GM21825 (cell line): ENCODE measurements at regions not wholly inside any gene's neighbourhood (a gene's known extent, or its start where the extent isn't known, plus 50 kb on each side); places are given as distances from the start of the nearest gene placed in this dataset.
"Not testable (repeated sequence)": the region's sequence is repeated elsewhere in the genome, so short reads cannot be mapped to it uniquely, and the experiment has no call there.

Experiments used
- ATAC-seq: cut with Tn5 transposase; IDR thresholded peaks from one replicate; pipeline ENCODE4 v1.9.1; 2021; ENCODE audit warnings: mild to moderate bottlenecking, moderate library complexity; ENCODE audit not compliant: unreplicated experiment

GRCh38 chr13:46498650-46499049 lies 54.3 kb upstream of the LRCH1 start:
- no peak for ATAC-seq

- no peak for ATAC-seq
Measured at GRCh38 chr13:46496086-46496485, 56.9 kb upstream of the LRCH1 start.

GRCh38 chr13:46495651-46496050 lies 57.3 kb upstream of the LRCH1 start:
- no peak for ATAC-seq

- ATAC-seq: no peak
Measured at GRCh38 chr13:46495066-46495465, 57.9 kb upstream of the LRCH1 start.

- no peak for ATAC-seq
Measured at GRCh38 chr13:46492946-46493345, 60.0 kb upstream of the LRCH1 start.

GRCh38 chr13:46491641-46492040 lies 61.3 kb upstream of the LRCH1 start:
- ATAC-seq: no peak

- not testable (repeated sequence) for ATAC-seq
Measured at GRCh38 chr13:46490713-46491112, 62.3 kb upstream of the LRCH1 start.

GRCh38 chr13:46490129-46490528 lies 62.8 kb upstream of the LRCH1 start:
- ATAC-seq: no peak

GRCh38 chr13:46489586-46490023 lies 63.4 kb upstream of the LRCH1 start:
- no peak for ATAC-seq

- no peak for ATAC-seq
Measured at GRCh38 chr13:46487748-46488147, 65.2 kb upstream of the LRCH1 start.

GRCh38 chr13:46486270-46486669 lies 66.7 kb upstream of the LRCH1 start:
- ATAC-seq: no peak

- ATAC-seq: no peak
Measured at GRCh38 chr13:46484561-46484960, 68.4 kb upstream of the LRCH1 start.

- ATAC-seq: no peak
Measured at GRCh38 chr13:46481166-46481565, 71.8 kb upstream of the LRCH1 start.

GRCh38 chr13:46480131-46480530 lies 72.8 kb upstream of the LRCH1 start:
- no peak for ATAC-seq

- ATAC-seq: no peak
Measured at GRCh38 chr13:46479691-46480090, 73.3 kb upstream of the LRCH1 start.

GRCh38 chr13:46479283-46479682 lies 73.7 kb upstream of the LRCH1 start:
- no peak for ATAC-seq

GRCh38 chr13:46478651-46479050 lies 74.3 kb upstream of the LRCH1 start:
- ATAC-seq: no peak

GRCh38 chr13:46476174-46476573 lies 76.8 kb upstream of the LRCH1 start:
- ATAC-seq: no peak

GRCh38 chr13:46475541-46475991 lies 77.4 kb upstream of the LRCH1 start:
- no peak for ATAC-seq

GRCh38 chr13:46473806-46474205 lies 79.2 kb upstream of the LRCH1 start:
- no peak for ATAC-seq

GRCh38 chr13:46472384-46472783 lies 80.6 kb upstream of the LRCH1 start:
- no peak for ATAC-seq

GRCh38 chr13:46469699-46470098 lies 82.6 kb upstream of the RUBCNL start:
- ATAC-seq: not testable (repeated sequence)

GRCh38 chr13:46468570-46469463 lies 81.8 kb upstream of the RUBCNL start:
- ATAC-seq: no peak
